GM23338 (cell line): ENCODE measurements at regions not wholly inside any gene's neighbourhood (a gene's known extent, or its start where the extent isn't known, plus 50 kb on each side); places are given as distances from the start of the nearest gene placed in this dataset.

ENCODE experiments used
- ATAC-seq: fragments of 200-7000 bp; cut with Tn5 transposase; 3 replicates; pipeline ENCODE4 v1.9.1; 2020
- DNase-seq: peaks from one replicate; pipeline ENCODE4 v3.0.0-alpha.2; 2015; ENCODE audit warnings: low spot score
- H2AFZ ChIP-seq: fragments of 200-600 bp; sonication (generic); 2 replicates; pipeline ENCODE4 v1.8.0; 2016; ENCODE audit warnings: antibody characterized with exemption, mild to moderate bottlenecking, moderate library complexity
- H3F3A ChIP-seq: fragments of 200-600 bp; sonication (generic); replicated peaks from 2 replicates; pipeline ENCODE4 v1.8.0; 2017; ENCODE audit warnings: antibody characterized with exemption, mixed run types, low read depth
- H3K27ac ChIP-seq: fragments of 200-600 bp; sonication (generic); 2 replicates; pipeline ENCODE4 v1.6.1; 2016; ENCODE audit warnings: low read depth
- H3K27me3 ChIP-seq: fragments of 200-600 bp; sonication (generic); 2 replicates; pipeline ENCODE4 v1.8.0; 2016; ENCODE audit warnings: mild to moderate bottlenecking, mixed run types, moderate library complexity; ENCODE audit not compliant: insufficient read depth
- H3K36me3 ChIP-seq: fragments of 200-600 bp; sonication (generic); 2 replicates; pipeline ENCODE4 v1.8.0; 2016; ENCODE audit warnings: mild to moderate bottlenecking; ENCODE audit not compliant: insufficient read depth
- H3K4me1 ChIP-seq: fragments of 200-600 bp; sonication (generic); 2 replicates; pipeline ENCODE4 v1.8.0; 2016; ENCODE audit warnings: mild to moderate bottlenecking, moderate library complexity; ENCODE audit not compliant: insufficient read depth
- H3K4me2 ChIP-seq: fragments of 200-600 bp; sonication (generic); 2 replicates; pipeline ENCODE4 v1.7.1; 2017; ENCODE audit warnings: mixed run types
- H3K4me3 ChIP-seq: fragments of 200-600 bp; sonication (generic); 2 replicates; pipeline ENCODE4 v1.6.1; 2016; ENCODE audit warnings: mixed run types
- H3K79me2 ChIP-seq: fragments of 200-600 bp; sonication (generic); replicated peaks from 2 replicates; pipeline ENCODE4 v1.8.0; 2017; ENCODE audit warnings: mild to moderate bottlenecking; ENCODE audit not compliant: insufficient read depth
- H3K9me2 ChIP-seq: fragments of 200-600 bp; sonication (generic); 2 replicates; pipeline ENCODE4 v1.8.0; 2017; ENCODE audit not compliant: insufficient read depth
- H4K20me1 ChIP-seq: fragments of 200-600 bp; sonication (generic); replicated peaks from 2 replicates; pipeline ENCODE4 v1.8.0; 2017; ENCODE audit warnings: mild to moderate bottlenecking; ENCODE audit not compliant: insufficient read depth
- H3K27ac Mint-ChIP-seq: 2 replicates; pipeline ENCODE4 v1.8.0; 2020; ENCODE audit warnings: inconsistent platforms, mild to moderate bottlenecking, moderate library complexity, mixed read lengths
- H3K27me3 Mint-ChIP-seq: 3 replicates; pipeline ENCODE4 v1.8.0; 2022; ENCODE audit warnings: low read depth, mild to moderate bottlenecking, moderate library complexity, mixed read lengths, inconsistent platforms; ENCODE audit not compliant: insufficient read depth, poor library complexity
- H3K36me3 Mint-ChIP-seq: 3 replicates; pipeline ENCODE4 v1.8.0; 2021; ENCODE audit warnings: low read depth, mild to moderate bottlenecking, inconsistent platforms, moderate library complexity, mixed read lengths
- H3K4me1 Mint-ChIP-seq: 3 replicates; pipeline ENCODE4 v1.8.0; 2020; ENCODE audit warnings: mild to moderate bottlenecking, inconsistent platforms, mixed read lengths
- H3K4me3 Mint-ChIP-seq: 3 replicates; pipeline ENCODE4 v1.8.0; 2021; ENCODE audit warnings: moderate library complexity, mild to moderate bottlenecking, inconsistent platforms, mixed read lengths
- H3K9me3 Mint-ChIP-seq: 3 replicates; pipeline ENCODE4 v1.8.0; 2020; ENCODE audit warnings: moderate library complexity, mild to moderate bottlenecking, inconsistent platforms, mixed read lengths
- CREB1 ChIP-seq: fragments of 250-450 bp; sonication (Bioruptor Pico); IDR thresholded peaks from 2 replicates; pipeline ENCODE4 v1.5.0; 2020; ENCODE audit warnings: low read depth, mild to moderate bottlenecking, moderate library complexity
- CTCF ChIP-seq, 2 experiments: fragments of 200-600 bp in 1 of 2; sonication (generic) in 1 of 2; conservative IDR thresholded peaks; 2 replicates each; pipeline versions ENCODE4 v1.5.1 to v1.6.1; 2016 to 2017; ENCODE audit warnings: antibody characterized with exemption in 2 of 2, low read depth in 2 of 2, mild to moderate bottlenecking in 2 of 2, moderate library complexity in 1 of 2
- ETS1 ChIP-seq: IDR thresholded peaks from 2 replicates; pipeline ENCODE4 v1.6.1; 2016; ENCODE audit warnings: antibody characterized with exemption
- EZH2 ChIP-seq: fragments of 200-600 bp; sonication (generic); IDR thresholded peaks from one replicate; pipeline ENCODE4 v1.8.0; 2017; ENCODE audit warnings: antibody characterized with exemption, mild to moderate bottlenecking, low read depth; ENCODE audit not compliant: unreplicated experiment
- EZH2phosphoT487 ChIP-seq: fragments of 200-600 bp; sonication (generic); IDR thresholded peaks from one replicate; pipeline ENCODE4 v1.8.1; 2018; ENCODE audit warnings: antibody characterized with exemption; ENCODE audit not compliant: unreplicated experiment
- JUNB ChIP-seq: IDR thresholded peaks from one replicate; pipeline ENCODE4 v1.6.1; 2016; ENCODE audit warnings: antibody characterized with exemption; ENCODE audit not compliant: unreplicated experiment
- NANOG ChIP-seq: IDR thresholded peaks from 2 replicates; pipeline ENCODE4 v1.6.1; 2016; ENCODE audit warnings: antibody characterized with exemption, borderline replicate concordance
- POLR2AphosphoS5 ChIP-seq: IDR thresholded peaks from 2 replicates; pipeline ENCODE4 v1.6.1; 2016; ENCODE audit warnings: antibody characterized with exemption, low read depth
- REST ChIP-seq: IDR thresholded peaks from one replicate; pipeline ENCODE4 v1.6.1; 2018; ENCODE audit warnings: antibody characterized with exemption; ENCODE audit not compliant: unreplicated experiment
- STAT1 ChIP-seq: IDR thresholded peaks from one replicate; pipeline ENCODE4 v1.6.1; 2016; ENCODE audit warnings: antibody characterized with exemption; ENCODE audit not compliant: unreplicated experiment
- ZNF114 ChIP-seq: fragments of 250-450 bp; sonication (Bioruptor Pico); IDR thresholded peaks from 2 replicates; pipeline ENCODE4 v1.5.0; 2020; ENCODE audit warnings: mild to moderate bottlenecking, moderate library complexity
- ZNF331 ChIP-seq: fragments of 250-450 bp; sonication (Bioruptor Pico); IDR thresholded peaks from 2 replicates; pipeline ENCODE4 v1.5.0; 2020; ENCODE audit warnings: low read depth, mild to moderate bottlenecking, moderate library complexity
- ZNF462 ChIP-seq: fragments of 250-450 bp; sonication (Bioruptor Pico); IDR thresholded peaks from 2 replicates; pipeline ENCODE4 v1.5.0; 2020; ENCODE audit warnings: mild to moderate bottlenecking, moderate library complexity

GRCh38 chr12:98022961-98023360, 492.4 kb upstream of the TMPO start:
- Histone ChIP-seq H3K27me3 (no peaks in the 10 kb centered on the region), H3F3A (no peaks in the 10 kb centered on the region), H3K27ac (no peak overlapping the region), H3K9me2 (no peaks in the 10 kb centered on the region; the same call in 1 of the 2 replicates), H3K36me3 (no peaks in the 10 kb centered on the region), H4K20me1 (no peaks in the 10 kb centered on the region), H3K4me3 (no peak overlapping the region), H3K79me2 (no peaks in the 10 kb centered on the region), H3K4me2 (no peak overlapping the region), H3K4me1 (no peaks in the 10 kb centered on the region), H2AFZ (no peak overlapping the region)
- H3K9me3 Mint-ChIP-seq, result no peaks in the 10 kb centered on the region
- H3K27me3 Mint-ChIP-seq, result no peaks in the 10 kb centered on the region
- no peak overlapping the region for H3K4me3 Mint-ChIP-seq
- TF ChIP-seq ZNF114, result no peak
- TF ChIP-seq ZNF331 (CRISPR knock-in tag), result no peak
- no peak for TF ChIP-seq CTCF (conservative IDR thresholded peaks at IDR 0.05; ENCODE audit: low read depth in 2 of 2)
- TF ChIP-seq REST, result no peak
- no peak for TF ChIP-seq CREB1 (CRISPR knock-in tag)
- no peak for TF ChIP-seq NANOG
- no peak for TF ChIP-seq ETS1
- no peak for TF ChIP-seq EZH2phosphoT487
- TF ChIP-seq STAT1, result no peak
- TF ChIP-seq POLR2AphosphoS5, result no peak
- TF ChIP-seq ZNF462 (CRISPR knock-in tag), result no peak
- no peak for TF ChIP-seq JUNB
- no peak for TF ChIP-seq EZH2
- no peak overlapping the region for H3K27ac Mint-ChIP-seq
- DNase-seq, result no peak
- no peak for ATAC-seq
- no peaks in the 10 kb centered on the region for H3K4me1 Mint-ChIP-seq
- no peaks in the 10 kb centered on the region for H3K36me3 Mint-ChIP-seq
